Activated CD4-positive, alpha-beta T cell treated with anti-CD3 and anti-CD28 coated beads for 24 hours (primary cell): ENCODE measurements at regions not wholly inside any gene's neighbourhood (a gene's known extent, or its start where the extent isn't known, plus 50 kb on each side); places are given as distances from the start of the nearest gene placed in this dataset.
"Not testable (repeated sequence)": the region's sequence is repeated elsewhere in the genome, so short reads cannot be mapped to it uniquely, and the experiment has no call there.

ENCODE experiments used
- DNase-seq, 2 donors: peaks; one replicate each; pipeline ENCODE4 v3.0.0-alpha.2; 2020; ENCODE audit warnings: low read depth in 2 of 2

DNA sequence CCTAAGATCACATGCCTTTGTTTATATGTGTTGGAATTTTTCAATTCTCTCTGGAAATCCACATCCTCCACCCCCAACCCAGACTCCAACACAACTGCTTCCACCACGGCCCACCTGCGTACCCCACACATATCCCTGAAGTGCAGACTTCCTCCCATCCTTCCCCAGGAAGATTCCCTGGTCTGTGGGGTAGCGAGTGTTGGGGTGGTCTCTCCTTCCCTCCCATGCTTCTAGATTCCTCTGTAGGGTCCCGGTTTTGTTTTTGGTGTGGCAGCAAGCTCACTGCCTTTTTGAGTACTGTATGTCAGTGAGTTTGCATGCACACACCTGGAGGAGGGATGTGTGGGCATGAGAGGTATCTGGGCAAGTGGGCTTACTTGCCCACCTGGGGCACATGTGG is 127.6 kb downstream of the MRPL14 start:
- DNase-seq = no peak

DNA sequence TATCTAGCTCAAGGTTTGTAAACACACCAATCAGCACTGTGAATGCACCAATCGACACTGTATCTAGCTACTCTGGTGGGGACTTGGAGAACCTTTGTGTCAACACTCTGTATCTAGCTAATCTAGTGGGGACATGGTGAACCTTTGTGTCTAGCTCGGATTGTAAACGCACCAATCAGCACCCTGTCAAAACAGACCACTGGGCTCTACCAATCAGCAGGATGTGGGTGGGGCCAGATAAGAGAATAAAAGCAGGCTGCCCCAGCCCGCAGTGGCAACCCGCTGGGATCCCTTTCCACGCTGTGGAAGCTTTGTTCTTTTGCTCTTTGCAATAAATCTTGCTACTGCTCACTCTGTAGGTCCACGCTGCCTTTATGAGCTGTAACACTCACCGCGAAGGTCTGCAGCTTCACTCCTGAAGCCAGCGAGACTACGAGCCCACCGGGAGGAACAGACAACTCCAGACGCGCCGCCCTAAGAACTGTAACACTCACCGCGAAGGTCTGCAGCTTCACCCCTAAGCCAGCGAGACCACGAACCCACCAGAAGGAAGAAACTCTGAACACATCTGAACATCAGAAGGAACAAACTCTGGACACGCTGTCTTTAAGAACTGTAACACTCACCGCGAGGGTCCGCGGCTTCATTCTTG is 128.5 kb downstream of the MRPL14 start:
- not testable (repeated sequence) for DNase-seq

DNA sequence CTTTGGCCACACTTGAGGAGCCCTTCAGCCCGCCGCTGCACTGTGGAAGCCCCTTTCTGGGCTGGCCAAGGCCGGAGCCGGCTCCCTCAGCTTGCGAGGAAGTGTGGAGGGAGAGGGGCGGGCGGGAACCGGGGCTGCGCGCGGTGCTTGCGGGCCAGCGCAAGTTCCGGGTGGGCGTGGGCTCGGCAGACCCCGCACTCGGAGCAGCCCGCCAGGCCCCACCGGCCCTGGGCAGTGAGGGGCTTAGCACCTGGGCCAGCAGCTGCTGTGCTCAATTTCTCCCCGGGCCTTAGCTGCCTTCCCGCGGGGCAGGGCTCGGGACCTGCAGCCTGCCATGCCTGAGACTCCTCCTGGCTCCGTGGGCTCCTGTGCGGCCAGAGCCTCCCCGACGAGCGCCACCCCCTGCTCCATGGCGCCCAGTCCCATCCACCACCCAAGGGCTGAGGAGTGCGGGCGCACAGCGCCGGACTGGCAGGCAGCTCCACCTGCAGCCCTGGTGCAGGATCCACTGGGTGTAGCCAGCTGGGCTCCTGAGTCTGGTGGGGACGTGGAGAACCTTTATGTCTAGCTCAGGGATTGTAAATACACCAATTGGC is 129.2 kb downstream of the MRPL14 start:
- DNase-seq = not testable (repeated sequence)

DNA sequence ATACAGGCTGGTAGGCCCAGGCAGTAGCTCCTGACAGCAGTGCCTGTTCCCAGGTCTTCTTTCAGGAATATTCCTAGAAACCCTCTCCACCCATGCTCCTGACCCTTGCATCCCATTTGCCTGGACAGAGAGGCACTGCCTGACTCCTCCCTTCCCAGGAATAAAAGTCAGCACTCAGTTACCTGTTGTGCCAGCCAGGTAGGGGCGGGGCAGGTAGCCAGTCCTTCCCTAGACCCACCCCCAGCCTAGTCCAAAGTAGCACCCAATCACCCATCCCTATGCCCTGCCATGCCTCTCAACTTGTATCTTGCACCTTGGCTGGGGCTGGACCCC is 129.9 kb downstream of the MRPL14 start:
- no peak for DNase-seq

DNA sequence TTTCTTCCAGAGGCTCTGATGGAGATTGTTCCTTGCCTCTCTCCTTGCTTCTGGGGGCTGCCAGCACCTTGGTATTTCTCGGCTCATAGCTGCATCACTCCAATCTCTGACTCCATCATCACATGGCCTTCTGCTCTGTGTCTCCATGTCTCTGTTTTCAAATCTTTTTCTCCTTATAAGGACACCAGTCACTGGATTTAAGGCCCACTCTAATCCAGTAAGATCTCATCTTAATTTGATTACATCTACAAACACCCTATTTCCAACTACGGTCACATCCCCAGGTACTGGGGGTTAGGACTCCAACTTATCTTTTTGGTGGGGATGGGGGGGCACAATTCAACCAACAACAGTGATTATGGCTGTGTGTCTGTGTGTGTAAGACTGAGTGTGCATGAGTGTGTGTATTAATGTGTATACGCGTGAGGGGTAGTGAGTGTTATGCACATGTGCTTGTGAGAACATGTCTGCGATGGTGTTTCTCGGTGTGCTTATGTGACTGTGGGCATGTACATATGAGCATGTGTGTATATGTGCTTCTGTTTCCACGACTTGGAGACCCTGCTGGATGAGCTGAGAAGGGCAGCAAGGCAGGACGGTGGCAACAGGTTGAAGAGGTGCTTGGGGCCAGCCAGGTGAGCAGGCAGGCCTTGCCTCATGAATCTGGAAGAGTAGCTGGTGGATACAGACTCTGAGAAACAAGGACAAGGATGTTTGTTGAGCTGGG is 130.5 kb downstream of the MRPL14 start:
- DNase-seq = no peak

DNA sequence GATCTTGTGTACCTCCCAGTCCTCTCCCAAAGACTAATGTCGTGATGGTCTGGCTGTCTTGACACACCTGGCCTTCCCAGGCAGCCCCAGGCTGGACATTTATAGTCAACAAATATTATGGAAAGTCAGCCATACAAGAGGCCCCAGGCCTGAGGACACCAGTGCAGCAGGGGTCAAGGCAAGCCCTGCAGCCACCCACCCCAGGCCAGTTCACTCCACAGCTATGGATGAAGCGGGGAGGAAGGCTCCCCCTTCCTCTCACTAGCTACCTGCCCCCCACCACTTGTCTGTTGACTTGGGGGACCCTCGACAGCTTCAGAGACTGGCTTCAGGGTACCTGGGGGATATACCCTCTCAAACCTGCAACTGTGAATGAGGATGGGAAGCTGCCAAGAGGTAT is 132.1 kb downstream of the MRPL14 start:
- no peak for DNase-seq

DNA sequence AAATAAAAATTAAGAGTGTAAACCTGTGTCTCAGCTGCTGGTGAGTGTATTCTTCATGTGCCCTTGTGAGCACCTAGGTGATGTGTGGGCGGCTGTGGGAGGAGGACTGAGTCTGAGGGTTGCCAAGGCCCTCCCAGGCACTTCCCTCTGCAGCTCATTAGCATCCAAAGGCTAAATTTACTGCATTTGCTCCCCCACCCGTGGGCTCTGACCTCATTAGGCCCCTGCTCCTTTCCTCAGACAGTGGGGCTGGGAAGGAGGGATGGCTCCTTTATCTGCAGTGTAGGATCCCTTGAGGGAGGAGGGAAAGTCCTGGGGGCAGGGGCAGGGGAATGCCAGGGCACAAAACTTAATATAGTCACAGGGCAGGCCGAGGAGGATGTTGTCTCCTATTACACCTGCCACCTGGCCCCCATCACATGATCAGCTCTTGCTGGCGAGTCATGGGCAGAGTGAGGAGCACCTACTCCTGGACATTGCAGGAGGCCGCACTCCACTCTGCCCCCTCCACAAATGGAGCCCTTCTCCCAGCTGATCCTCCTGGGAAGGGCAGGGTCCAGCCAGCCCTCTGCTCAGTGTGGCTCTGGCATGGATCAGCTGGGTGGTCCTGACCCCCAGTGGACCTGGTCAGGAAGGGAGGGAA is 133.2 kb downstream of the MRPL14 start:
- no peak for DNase-seq

DNA sequence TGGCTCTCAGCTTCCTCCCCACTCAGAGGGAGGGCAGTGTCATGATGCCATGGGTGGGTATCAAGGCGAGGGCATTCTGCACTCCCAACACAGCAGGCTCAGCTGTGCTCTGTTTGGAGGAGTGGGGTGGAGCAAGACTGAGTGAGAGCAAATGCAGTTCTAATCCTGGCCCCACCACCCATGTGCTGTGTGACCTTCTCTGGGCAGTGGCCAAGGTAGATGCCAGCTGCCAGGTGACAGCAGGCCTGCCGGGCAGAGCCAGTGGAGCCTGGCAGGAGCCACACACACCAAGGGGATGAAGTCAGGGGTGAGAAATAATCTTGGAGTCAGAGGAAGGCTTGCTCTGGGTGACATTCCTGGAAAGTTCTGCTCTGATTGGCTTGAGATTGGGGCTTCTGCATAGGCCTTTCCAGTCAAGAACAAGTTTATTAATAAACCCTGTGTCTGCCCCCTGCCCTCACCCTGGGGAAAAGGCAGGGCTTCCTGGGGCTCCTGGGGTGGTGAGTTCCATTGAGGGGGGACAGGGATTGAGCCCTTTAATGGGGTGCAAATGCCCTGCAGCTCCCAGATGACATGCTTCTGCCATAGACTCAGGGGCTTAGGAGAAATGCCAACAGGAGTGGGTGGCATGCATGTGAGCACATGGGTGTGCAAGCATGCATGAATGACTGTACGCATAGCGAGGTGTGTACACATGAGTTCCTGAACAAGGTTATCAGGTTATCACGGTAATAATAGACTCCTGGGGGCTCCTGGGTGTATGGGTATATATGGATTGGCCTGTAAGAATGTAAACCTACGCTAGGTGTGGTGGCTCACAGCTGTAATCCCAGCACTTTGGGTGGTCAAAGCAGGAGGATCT is 134.2 kb downstream of the MRPL14 start:
- DNase-seq = no peak

DNA sequence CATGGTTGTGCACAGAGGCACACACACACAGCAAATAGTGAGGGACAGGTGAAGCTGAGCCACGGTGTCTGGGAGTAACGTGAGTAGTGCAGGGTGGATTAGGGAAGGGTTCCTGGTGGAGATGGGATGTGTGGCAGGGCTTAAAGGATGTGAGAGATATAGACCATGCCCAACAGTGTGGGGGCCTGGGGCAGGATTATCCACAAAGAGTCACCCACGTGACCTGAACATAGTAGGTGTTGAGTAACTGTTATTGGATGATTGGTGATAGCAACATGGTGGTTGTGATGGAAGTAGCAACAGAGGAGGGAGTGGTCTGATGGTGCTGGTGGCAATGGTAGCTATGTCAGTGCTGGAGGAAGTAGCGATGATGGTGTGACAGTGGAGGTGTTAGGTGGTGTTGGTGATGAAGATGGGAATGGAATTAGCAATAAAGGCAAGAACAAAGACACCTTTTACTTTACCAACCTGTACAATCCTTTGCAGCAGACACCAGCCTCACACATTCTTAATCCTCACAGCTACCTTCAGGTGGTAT is 135.1 kb downstream of the MRPL14 start:
- DNase-seq = no peak

DNA sequence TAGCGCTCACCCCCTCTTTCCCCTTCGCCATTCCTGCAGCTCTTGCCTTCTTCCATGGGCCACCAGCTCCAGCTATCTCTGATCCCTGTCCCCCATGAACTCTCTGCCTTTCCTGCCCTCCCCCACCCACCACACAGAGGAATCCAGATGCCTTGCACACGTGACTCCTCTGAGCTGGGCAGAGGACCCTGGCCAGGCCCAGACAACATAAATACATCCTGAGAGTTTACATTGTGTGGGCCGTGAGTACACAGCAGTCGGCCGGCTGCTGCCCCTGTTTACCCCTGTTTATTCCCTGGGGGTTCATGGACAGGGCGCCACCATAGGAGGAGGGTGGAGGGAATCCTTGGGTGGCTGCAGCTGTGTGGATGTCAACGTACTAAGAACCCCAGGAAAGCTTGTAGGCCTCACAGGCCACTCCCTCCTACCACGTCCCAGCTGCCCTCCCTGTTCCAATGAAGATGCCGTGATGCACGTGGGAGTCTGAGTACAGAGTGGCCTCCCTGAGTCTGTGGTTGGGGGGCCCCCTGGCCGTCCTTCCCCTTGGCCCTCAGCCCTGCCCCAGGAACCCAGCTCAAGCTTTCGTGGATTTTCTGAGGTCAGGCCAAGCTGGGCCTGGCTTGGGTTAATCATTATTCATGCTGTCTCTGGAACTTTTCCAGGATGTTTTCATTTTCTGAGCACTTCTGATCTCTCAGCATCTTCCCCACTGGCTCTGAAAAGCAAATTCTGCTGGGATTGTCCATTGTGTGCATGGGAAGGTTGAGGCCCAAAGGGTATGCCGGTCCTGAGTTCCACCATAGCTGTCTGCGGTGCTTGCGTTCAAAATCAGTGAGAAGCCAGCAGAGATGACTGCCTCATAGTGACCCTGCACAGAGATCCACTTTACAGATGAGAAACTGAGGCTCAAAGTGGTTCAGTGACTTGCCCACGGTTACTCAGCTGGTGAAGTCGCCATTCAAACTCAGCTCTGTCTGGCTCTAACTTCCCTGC is 136.3 kb downstream of the MRPL14 start:
- DNase-seq = no peak

DNA sequence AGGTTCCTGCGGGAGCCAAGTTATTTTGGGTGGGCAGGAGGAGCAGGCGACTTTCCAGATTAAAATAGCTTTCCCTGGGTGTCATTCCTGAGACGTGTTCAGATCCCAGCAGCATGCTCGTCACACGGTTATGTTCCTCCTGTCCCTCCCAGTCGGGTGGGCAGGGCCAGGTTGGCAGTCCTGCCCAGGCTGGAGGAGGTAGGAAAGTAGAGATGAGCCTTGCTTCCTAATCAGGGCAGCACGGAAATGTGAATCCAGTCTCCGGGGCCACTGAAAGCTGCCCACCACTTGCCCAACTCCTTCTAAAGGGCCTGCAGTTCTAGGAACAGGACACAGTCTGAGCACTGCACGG is 137.0 kb downstream of the MRPL14 start:
- DNase-seq = no peak

DNA sequence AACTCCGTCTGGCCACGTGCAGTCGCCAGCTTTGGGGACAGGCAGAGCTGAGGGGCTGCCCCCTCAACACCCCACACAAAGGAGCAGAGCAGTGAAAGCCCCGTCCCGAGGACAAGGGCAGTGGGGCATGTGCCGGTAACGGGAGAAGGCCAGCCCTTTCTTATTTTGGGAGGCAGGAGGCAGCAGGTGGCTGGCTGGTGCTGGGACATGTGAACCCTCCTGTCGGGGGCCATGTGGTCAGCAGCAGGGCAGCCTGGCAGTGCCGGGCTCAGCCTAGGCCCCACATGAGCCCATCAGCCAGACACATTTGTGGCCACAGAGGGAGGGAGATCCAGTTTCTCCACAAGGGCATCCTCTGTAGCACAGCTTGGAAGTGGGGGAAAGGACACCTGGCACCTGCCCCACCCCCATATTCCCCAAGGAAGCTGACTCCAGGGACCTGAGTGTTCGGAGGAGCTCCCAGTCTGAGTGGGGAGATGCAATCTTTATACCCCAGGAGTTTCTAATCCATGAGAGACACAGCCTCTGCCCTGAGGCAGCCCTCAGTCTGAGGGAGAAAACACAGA is 137.6 kb downstream of the MRPL14 start:
- no peak for DNase-seq

DNA sequence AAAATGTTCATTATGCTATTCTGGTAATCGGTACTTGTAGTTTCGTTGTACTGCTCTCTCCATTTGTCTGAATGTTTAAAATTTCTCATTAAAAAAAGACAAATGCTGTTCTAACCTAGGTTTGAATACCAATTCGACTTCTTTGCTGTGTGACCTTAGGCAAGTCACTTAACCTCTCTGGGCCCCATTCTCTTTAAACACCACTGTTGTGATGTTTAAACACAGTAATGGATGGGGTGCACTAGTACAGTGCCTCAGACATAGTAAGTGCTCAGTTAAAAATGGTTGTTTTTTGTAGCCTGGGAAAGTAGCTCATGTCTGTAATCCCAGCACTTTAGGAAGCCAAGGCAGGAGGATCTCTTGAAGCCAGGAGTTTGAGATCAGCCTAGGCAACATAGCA is 138.5 kb downstream of the MRPL14 start:
- DNase-seq = no peak

DNA sequence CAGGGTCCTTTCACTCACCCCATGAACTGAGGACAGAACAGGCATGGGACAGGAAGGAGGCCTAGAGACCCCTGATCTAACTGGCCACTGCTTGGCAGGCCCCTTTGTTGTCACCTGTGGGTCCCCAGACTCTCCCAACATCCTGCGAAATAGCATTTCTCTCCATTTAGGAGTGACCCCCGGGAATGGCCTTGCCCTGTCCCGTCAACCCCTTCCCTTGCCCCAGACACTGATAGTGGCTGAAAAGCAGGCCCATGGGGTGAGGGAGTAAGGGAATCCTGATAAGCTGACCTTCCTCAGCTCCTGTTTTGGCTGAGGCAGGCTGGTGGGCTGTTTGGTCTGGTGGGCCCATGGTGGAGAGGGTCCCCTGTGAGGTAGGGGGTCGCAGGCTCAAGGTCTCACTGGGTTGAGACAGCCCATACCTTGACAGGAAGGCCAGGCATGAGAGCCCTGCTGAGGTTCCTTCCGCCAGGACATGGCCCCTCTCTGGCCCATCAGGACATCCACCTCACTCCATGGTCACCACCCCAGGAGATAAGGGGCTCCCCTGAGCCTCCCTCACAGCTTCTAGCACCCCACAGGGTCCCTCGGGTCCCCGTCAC is 139.3 kb downstream of the MRPL14 start:
- DNase-seq = no peak

DNA sequence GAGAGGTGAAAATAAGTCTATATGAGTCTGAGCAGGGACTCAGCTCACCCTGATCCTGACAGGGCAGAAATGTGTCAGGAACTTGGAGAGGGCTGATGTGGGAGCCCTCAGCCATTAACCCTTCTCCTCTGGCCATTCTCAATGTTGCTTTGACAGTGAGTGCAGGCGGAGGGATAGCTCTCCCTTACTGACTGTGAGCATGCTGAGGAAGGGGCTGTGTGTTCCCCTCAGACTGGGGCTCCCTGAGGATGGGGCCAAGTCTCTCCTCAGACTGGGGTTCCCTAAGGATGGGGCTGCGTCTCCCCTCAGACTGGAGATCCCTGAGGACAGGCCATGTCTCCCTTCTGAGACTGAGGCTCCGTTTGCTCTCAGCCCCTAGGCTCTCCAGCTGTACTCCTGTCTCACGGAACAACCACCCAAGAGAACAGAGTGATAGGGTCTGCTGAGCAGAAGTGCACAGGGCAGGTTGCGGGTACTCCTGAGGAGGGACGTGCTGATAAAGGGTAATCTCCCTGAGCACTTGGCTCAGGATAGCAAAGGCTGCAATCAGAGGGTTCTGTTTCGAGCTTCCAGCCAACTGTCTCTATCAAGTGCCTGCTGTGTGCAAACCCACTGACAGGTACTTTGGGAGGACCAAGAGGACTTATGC is 141.0 kb downstream of the MRPL14 start:
- DNase-seq = no peak

DNA sequence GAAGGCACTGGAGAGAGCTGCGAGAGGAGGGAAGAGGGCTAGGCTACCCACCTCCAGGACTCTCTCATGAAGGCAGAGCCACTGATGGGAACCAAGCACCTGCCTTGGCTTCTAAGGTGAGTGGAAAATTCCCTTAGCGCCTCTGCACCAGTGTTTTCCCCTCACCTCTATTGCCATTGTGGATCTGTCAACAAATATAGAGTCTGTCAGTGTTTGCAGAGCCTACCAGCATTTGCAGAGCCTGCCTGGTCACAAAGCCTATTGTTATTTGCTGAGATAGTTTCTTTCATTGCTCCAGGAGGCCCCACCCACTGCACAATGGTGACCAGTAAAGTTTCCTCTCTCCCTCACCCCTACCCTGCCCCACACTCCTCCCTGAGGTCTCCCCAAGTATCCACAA is 141.9 kb downstream of the MRPL14 start:
- no peak for DNase-seq

DNA sequence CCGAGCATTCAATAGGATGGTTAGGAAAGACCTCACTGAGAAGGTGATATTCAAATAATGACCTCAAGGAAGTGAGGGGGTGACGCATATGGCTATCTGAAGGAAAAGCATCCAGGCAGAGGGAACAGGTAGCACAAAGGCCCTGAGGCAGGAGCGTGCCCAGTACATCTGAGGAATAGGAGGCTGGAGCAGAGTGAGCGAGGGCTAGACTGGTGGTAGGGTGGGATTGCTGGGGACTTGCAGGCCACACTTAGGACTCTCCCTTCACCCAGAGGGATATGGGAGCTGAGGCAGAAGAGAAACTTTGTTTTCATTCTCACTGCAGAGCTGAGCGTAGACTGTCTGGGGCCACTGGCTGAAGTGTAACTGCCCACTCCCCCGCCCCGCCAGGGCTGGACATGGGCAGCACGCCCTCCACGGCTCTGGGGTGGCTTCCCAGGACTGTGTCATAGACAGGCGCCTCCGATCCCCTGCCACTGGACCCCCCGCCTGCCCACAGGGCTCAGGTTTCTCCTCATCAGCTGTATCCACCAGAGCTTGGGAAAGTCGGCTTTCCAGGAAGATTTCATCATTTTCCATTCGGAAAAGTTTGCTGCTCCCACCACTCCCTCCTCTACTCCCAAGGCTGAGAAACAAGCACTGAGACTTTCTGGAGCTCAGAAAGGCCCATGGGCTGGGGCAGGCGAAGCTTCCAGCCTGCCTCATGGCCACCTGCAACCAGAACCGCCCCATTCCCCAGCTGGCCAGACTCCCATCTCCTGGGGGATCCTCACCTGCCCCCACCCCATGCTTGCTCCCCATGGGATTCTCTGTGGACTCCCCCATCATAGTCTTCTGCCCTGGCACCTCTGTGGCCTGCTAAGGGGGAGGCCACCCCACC is 142.6 kb downstream of the MRPL14 start:
- DNase-seq = no peak

DNA sequence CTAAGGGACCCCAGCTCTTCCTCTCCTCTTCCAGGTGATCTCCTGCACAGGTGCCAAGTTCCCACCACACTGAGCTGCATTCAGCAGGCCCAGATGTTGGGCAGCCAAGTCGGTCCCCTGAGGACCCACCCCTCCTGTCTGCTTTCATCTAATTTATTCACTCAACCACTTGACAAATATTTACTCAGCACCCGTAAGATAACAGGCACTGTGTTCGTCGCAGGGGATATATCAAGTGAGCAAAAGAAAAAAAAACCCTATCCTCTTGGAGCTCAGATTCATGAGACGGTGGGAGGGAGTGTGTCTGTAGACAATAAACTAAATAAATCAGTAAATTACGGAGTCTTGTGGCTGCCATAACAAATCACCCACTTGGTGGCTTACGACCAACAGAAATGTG is 143.6 kb downstream of the MRPL14 start:
- no peak for DNase-seq
